ENCODE measurements at regions not wholly inside any gene's neighbourhood (a gene's known extent, or its start where the extent isn't known, plus 50 kb on each side); places are given as distances from the start of the nearest gene placed in this dataset.

- H3K27ac ChIP-seq, result no peak overlapping the region
- TF ChIP-seq ZFX (IDR thresholded peaks at IDR 0.05; ENCODE audit: borderline replicate concordance) (no peak), CTCF (IDR thresholded peaks at IDR 0.05) (no peak)
Measured at GRCh38 chr2:193517615-193518014, 1322.9 kb upstream of the TMEFF2 start.

GRCh38 chr2:193506035-193506434, 1311.3 kb upstream of the TMEFF2 start:
- H3K27ac ChIP-seq, result no peak overlapping the region
- no peak for TF ChIP-seq ZFX (IDR thresholded peaks at IDR 0.05; ENCODE audit: borderline replicate concordance)
- no peak for TF ChIP-seq CTCF (IDR thresholded peaks at IDR 0.05)

DNA sequence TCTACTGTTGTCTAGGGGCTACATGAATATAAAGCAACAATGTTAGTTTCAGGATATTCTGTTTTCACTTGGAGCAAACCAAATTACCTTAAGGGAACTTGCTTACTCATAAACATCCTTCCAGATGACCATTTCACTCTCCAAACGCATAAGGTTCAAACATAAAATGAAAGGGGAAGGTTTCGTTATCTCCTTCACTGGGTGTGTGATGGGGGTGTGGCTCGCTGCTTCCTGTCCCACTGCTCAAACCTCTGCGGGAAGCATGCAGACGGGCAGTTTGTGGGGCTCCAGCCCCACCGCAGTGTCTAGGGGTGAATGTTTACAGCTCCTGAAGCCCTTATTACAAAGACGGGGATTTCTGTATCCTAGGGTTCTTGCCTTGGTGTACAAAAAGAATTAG, 1310.9 kb upstream of the TMEFF2 start:
- H3K27ac ChIP-seq, result no peak overlapping the region
- TF ChIP-seq ZFX (IDR thresholded peaks at IDR 0.05; ENCODE audit: borderline replicate concordance) (no peak), CTCF (IDR thresholded peaks at IDR 0.05) (no peak)

- TF ChIP-seq CTCF (IDR thresholded peaks at IDR 0.05), result 0 out of 2 replicates have a peak, but pooled peaks have one; percentile 6
- TF ChIP-seq ZFX (IDR thresholded peaks at IDR 0.05; ENCODE audit: borderline replicate concordance), result no peak
- H3K27ac ChIP-seq, result no peak overlapping the region
Measured at GRCh38 chr2:193502363-193503035, 1307.8 kb upstream of the TMEFF2 start.

GRCh38 chr2:193496786-193497185, 1302.1 kb upstream of the TMEFF2 start:
- TF ChIP-seq CTCF (IDR thresholded peaks at IDR 0.05) (no peak), ZFX (IDR thresholded peaks at IDR 0.05; ENCODE audit: borderline replicate concordance) (no peak)
- no peak overlapping the region for H3K27ac ChIP-seq

DNA sequence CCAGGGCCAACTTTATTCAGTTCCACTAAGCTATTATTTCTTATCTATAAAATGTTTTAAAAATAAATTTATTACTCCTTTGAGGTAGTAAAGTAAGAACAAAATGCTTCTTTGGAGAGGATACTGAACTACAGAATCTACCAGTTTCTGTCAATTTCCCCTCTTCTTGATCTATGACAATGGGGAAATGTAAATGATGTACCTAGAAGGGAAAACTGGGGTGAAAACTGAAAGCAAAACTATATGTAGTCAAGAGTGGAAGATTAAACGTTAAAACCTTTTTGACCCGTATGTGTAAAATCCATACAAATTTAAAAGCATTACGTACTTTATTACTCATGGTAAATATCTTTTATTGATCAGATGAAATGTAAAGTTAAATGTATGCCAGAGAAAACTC, 1287.8 kb upstream of the TMEFF2 start:
- TF ChIP-seq CTCF (IDR thresholded peaks at IDR 0.05) (no peak), ZFX (IDR thresholded peaks at IDR 0.05; ENCODE audit: borderline replicate concordance) (no peak)

GRCh38 chr2:193480187-193480586, 1285.5 kb upstream of the TMEFF2 start:
- H3K27ac ChIP-seq, result no peak overlapping the region
- TF ChIP-seq CTCF (IDR thresholded peaks at IDR 0.05) (no peak), ZFX (IDR thresholded peaks at IDR 0.05; ENCODE audit: borderline replicate concordance) (no peak)

More for the DNA sequence above, 1287.8 kb upstream of the TMEFF2 start:
- no peak overlapping the region for H3K27ac ChIP-seq

Measured in 22Rv1 (cell line).